ENCODE measurements at regions not wholly inside any gene's neighbourhood (a gene's known extent, or its start where the extent isn't known, plus 50 kb on each side); places are given as distances from the start of the nearest gene placed in this dataset.
"Not testable (repeated sequence)": the region's sequence is repeated elsewhere in the genome, so short reads cannot be mapped to it uniquely, and the experiment has no call there.

- TF ChIP-seq CTCF (optimal IDR thresholded peaks at IDR 0.05 in 1 of 3, IDR thresholded peaks at IDR 0.05 in 1 of 3, conservative IDR thresholded peaks at IDR 0.05 in 1 of 3; ENCODE audit: extremely low read depth in 1 of 3, insufficient read depth in 2 of 3, low read length in 3 of 3); EZH2 (IDR thresholded peaks at IDR 0.05; ENCODE audit: low read length): not testable (repeated sequence)
Observed at GRCh38 chr13:109264603-109265437, 521.6 kb downstream of the IRS2 start.
